Activated T-cell treated with anti-CD3 and anti-CD28 coated beads, Interleukin-2, amount 50 U/mL, for 4 hours (primary cell): ENCODE measurements at regions not wholly inside any gene's neighbourhood (a gene's known extent, or its start where the extent isn't known, plus 50 kb on each side); places are given as distances from the start of the nearest gene placed in this dataset.

Source experiments
- ATAC-seq, 2 donors: fragments of 200-7000 bp; cut with Tn5 transposase; one replicate each; pipeline ENCODE4 v1.10.0; 2021
- DNase-seq: peaks from one replicate; pipeline ENCODE4 v3.0.0-alpha.2; 2020
- H3K27me3 Mint-ChIP-seq: one replicate; pipeline ENCODE4 v1.8.0; 2021; ENCODE audit warnings: low read depth, mixed read lengths
- H3K36me3 Mint-ChIP-seq: one replicate; pipeline ENCODE4 v1.8.0; 2022; ENCODE audit warnings: mixed read lengths; ENCODE audit not compliant: insufficient read depth
- H3K4me1 Mint-ChIP-seq: one replicate; pipeline ENCODE4 v1.8.0; 2021; ENCODE audit warnings: low read depth, mixed read lengths
- H3K4me3 Mint-ChIP-seq: one replicate; pipeline ENCODE4 v1.8.0; 2021; ENCODE audit warnings: mild to moderate bottlenecking, moderate library complexity, mixed read lengths
- H3K9me3 Mint-ChIP-seq: one replicate; pipeline ENCODE4 v1.8.0; 2021; ENCODE audit warnings: mixed read lengths

DNA sequence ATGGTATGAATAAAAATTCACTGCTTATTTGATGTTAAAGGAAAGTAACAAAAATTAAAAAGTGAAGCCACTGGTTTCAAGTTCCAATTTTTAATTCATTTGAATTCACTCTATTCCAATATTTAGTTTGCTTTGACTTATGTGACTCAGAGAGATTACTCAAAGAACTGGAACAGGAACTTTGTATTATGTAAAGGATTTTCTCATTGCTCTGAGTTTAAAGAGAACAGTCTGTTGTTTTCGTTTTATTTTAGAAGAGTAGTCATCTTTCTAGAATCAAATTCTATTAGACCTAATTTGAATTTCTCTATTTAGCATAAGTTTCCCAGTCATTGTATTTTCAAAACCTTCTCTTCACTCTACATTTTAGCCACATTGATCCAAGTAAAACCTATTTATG is 300.1 kb upstream of the SLC8A1 start:
- Mint-ChIP-seq H3K4me1 (no peaks in the 10 kb centered on the region), H3K4me3 (no peak overlapping the region), H3K27me3 (no peaks in the 10 kb centered on the region), H3K36me3 (no peaks in the 10 kb centered on the region), H3K9me3 (peaks cover 4% of the 10 kb centered on the region)
- ATAC-seq = no peak
- DNase-seq = no peak

DNA sequence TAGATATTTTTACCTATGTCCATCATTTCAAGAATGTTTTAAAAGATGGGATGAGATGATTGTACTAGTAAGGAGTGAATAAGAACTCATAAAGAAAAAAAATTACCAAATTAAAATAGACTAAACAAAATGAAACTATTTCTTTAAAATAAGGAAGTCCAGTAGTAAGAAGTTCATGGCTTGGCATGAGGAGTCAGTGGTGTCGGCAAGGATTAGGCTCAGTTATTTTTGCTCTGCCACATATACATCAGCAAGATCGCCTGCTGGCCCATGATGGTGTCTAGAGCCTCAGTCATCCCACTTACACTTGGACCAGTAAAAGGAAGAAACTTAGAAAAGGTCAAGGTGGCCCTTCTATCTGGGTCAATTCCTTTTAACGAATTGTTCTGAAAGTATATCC is 300.9 kb upstream of the SLC8A1 start:
- DNase-seq (no peak), ATAC-seq (no peak)
- Mint-ChIP-seq H3K9me3 (no peaks in the 10 kb centered on the region), H3K4me1 (no peaks in the 10 kb centered on the region), H3K4me3 (no peak overlapping the region), H3K36me3 (no peaks in the 10 kb centered on the region), H3K27me3 (no peaks in the 10 kb centered on the region)

DNA sequence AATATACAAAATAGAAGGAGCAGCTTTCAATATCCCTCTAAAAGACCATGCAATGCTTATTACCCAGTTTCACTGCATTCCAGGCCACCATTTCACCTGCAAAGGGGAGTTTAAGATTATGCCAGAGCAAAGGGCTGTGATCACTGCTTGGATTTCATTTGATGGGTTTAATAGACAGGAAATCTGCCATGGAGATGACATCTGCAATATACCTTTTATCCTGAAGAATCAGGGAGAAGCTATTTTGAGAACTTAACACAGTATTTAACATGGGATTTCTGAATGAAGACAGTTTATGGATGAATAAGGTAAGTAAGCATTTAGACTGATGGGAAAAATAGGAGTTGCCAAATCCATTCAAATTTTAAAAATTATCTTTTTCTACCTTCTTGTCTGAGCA is 303.0 kb upstream of the SLC8A1 start:
- no peaks in the 10 kb centered on the region for H3K27me3 Mint-ChIP-seq
- no peaks in the 10 kb centered on the region for H3K9me3 Mint-ChIP-seq
- no peak for ATAC-seq
- no peak for DNase-seq
- no peak overlapping the region for H3K4me3 Mint-ChIP-seq
- H3K36me3 Mint-ChIP-seq = no peaks in the 10 kb centered on the region
- H3K4me1 Mint-ChIP-seq = no peaks in the 10 kb centered on the region

DNA sequence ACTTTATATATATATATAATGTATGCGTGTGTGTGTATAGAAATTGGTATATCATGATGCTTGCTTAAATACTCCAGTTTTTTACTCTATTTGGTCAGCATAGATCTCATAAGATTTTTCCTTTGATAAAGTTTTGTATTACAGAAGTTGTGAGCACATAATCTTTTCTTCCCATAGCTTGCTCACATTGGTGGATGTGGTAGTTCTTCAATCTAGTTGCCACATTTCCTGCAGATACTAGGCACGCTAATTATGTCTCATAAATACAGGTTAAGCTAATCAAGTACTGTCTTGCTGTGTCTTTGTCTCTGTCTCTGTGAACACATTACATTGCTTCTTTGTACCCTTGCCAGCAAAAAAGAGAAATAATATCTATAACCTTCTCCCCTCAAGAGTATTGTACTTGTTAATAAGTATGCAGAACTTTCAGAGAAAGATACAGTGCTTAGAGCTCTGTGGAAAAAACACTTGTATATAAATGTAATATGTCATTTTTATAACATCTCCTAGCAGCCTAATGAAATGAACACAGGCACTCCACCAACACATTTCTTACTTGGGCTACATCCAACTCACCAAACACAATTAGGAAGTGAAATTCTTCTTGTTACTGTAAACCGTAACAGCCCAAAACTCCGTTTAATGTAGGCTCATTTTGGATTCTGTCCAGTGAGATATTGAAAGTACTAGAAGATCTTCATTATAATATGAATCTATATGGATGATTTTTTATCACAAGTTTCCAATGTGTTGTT is 306.7 kb upstream of the SLC8A1 start:
- DNase-seq (no peak), ATAC-seq (no peak)
- Mint-ChIP-seq H3K27me3 (no peaks in the 10 kb centered on the region), H3K4me3 (no peak overlapping the region), H3K4me1 (no peaks in the 10 kb centered on the region), H3K36me3 (no peaks in the 10 kb centered on the region), H3K9me3 (no peaks in the 10 kb centered on the region)

DNA sequence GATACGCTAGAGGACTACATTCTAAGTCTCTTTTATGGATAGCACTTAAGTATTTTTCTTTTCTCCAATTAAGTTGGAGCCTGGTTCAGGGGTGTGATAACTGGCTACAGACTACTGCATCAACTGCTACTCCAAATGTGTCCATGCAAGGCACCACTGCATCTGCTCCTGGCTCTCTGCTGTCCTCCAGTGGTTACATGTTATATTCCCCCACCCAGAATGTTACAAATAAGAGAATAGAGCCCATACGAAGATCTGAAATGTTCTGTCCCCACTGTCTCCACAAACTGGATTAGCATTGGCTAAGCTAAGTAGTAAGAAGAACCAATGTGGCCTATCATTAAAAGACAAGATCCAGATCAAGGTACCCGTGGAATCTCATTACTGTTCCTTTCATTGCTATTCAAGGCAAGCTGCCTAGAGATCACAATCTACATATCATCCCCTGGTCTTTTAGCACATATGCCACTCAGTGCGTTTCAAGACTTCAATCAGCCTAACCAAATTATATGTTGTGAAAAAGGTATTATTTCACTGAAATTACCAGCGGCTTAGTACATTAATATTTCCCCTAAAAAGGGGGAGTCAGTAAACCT is 308.3 kb upstream of the SLC8A1 start:
- H3K4me3 Mint-ChIP-seq = no peak overlapping the region
- ATAC-seq (no peak), DNase-seq (no peak)

GRCh38 chr2:40773291-40773690 is 321.4 kb upstream of the SLC8A1 start:
- Mint-ChIP-seq H3K4me1 (no peaks in the 10 kb centered on the region), H3K9me3 (no peaks in the 10 kb centered on the region)

More for the DNA sequence above, 308.3 kb upstream of the SLC8A1 start:
- no peaks in the 10 kb centered on the region for H3K4me1 Mint-ChIP-seq
- no peaks in the 10 kb centered on the region for H3K27me3 Mint-ChIP-seq
- H3K9me3 Mint-ChIP-seq = no peaks in the 10 kb centered on the region
- H3K36me3 Mint-ChIP-seq = no peaks in the 10 kb centered on the region

GRCh38 chr2:40783704-40784103 is 331.8 kb upstream of the SLC8A1 start:
- ATAC-seq (no peak), DNase-seq (no peak)
- no peaks in the 10 kb centered on the region for H3K36me3 Mint-ChIP-seq
- H3K4me1 Mint-ChIP-seq = no peaks in the 10 kb centered on the region
- H3K4me3 Mint-ChIP-seq = no peak overlapping the region
- peaks cover 9% of the 10 kb centered on the region for H3K9me3 Mint-ChIP-seq
- no peaks in the 10 kb centered on the region for H3K27me3 Mint-ChIP-seq

More at GRCh38 chr2:40773291-40773690, 321.4 kb upstream of the SLC8A1 start:
- DNase-seq (no peak), ATAC-seq (no peak)
- no peak overlapping the region for H3K4me3 Mint-ChIP-seq
- H3K36me3 Mint-ChIP-seq = no peaks in the 10 kb centered on the region
- H3K27me3 Mint-ChIP-seq = no peaks in the 10 kb centered on the region

- DNase-seq (no peak), ATAC-seq (no peak)
- no peaks in the 10 kb centered on the region for H3K27me3 Mint-ChIP-seq
- no peak overlapping the region for H3K4me3 Mint-ChIP-seq
- H3K36me3 Mint-ChIP-seq = no peaks in the 10 kb centered on the region
- H3K4me1 Mint-ChIP-seq = no peaks in the 10 kb centered on the region
- peaks cover 4% of the 10 kb centered on the region for H3K9me3 Mint-ChIP-seq
Observed at GRCh38 chr2:40786636-40787035, 334.7 kb upstream of the SLC8A1 start.

- ATAC-seq (no peak), DNase-seq (no peak)
- no peaks in the 10 kb centered on the region for H3K4me1 Mint-ChIP-seq
- H3K36me3 Mint-ChIP-seq = no peaks in the 10 kb centered on the region
- no peak overlapping the region for H3K4me3 Mint-ChIP-seq
- H3K9me3 Mint-ChIP-seq = peaks cover 5% of the 10 kb centered on the region
- H3K27me3 Mint-ChIP-seq = no peaks in the 10 kb centered on the region
Observed at GRCh38 chr2:40797120-40797519, 345.2 kb upstream of the SLC8A1 start.

DNA sequence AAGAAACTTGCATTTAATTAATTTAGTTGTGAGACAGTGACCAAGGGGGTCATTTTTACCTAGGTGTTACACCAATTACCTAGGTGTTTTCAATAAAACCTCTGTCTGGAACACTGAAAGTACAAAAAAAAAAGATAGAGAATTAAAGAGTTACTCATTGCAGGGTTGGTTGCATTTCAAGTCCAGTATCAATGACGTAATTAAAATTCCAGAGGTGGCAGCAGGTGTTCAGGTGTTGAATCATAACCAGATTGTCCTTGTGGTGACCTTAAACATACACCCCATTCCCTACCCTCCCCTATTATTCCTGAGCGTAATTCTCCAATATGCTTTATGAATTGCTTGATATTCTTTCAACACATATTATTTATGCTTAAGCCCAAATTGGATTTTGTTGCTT is 352.0 kb upstream of the SLC8A1 start:
- Mint-ChIP-seq H3K4me1 (no peaks in the 10 kb centered on the region), H3K36me3 (no peaks in the 10 kb centered on the region), H3K27me3 (no peaks in the 10 kb centered on the region), H3K4me3 (no peak overlapping the region), H3K9me3 (peaks cover 5% of the 10 kb centered on the region)
- ATAC-seq (no peak), DNase-seq (no peak)

- peaks cover 3% of the 10 kb centered on the region for H3K9me3 Mint-ChIP-seq
- H3K27me3 Mint-ChIP-seq = no peaks in the 10 kb centered on the region
- no peak for ATAC-seq
Observed at GRCh38 chr2:40809156-40809555, 357.3 kb upstream of the SLC8A1 start.

DNA sequence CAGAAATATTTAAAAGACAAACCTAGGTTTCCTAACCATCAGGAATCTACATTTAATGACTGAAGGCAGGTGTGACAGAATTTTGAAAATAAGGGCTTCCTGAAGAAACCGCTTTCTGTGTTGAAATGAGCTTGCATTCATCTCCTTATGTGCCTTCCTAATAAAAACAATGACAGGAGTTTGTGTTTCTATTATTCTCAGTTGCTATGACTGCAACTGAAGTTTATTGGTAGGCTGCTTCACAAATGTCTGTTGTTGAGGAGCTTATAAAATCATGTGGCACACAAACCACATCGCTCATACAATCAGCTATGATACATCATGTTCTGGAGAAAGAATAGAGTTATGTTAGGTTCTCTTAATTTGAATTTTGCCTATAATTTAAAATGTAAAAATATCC is 362.7 kb upstream of the SLC8A1 start:
- H3K4me1 Mint-ChIP-seq = no peaks in the 10 kb centered on the region
- DNase-seq (no peak), ATAC-seq (no peak)
- no peaks in the 10 kb centered on the region for H3K27me3 Mint-ChIP-seq
- no peaks in the 10 kb centered on the region for H3K36me3 Mint-ChIP-seq
- H3K9me3 Mint-ChIP-seq = peaks cover 7% of the 10 kb centered on the region
- no peak overlapping the region for H3K4me3 Mint-ChIP-seq

More at GRCh38 chr2:40809156-40809555, 357.3 kb upstream of the SLC8A1 start:
- H3K4me3 Mint-ChIP-seq = no peak overlapping the region
- no peaks in the 10 kb centered on the region for H3K4me1 Mint-ChIP-seq
- H3K36me3 Mint-ChIP-seq = no peaks in the 10 kb centered on the region
- no peak for DNase-seq

GRCh38 chr2:40820319-40820718 is 368.4 kb upstream of the SLC8A1 start:
- Mint-ChIP-seq H3K4me1 (no peaks in the 10 kb centered on the region), H3K4me3 (no peak overlapping the region), H3K36me3 (no peaks in the 10 kb centered on the region), H3K9me3 (peaks cover 11% of the 10 kb centered on the region), H3K27me3 (no peaks in the 10 kb centered on the region)
- no peak for ATAC-seq
- DNase-seq = no peak

DNA sequence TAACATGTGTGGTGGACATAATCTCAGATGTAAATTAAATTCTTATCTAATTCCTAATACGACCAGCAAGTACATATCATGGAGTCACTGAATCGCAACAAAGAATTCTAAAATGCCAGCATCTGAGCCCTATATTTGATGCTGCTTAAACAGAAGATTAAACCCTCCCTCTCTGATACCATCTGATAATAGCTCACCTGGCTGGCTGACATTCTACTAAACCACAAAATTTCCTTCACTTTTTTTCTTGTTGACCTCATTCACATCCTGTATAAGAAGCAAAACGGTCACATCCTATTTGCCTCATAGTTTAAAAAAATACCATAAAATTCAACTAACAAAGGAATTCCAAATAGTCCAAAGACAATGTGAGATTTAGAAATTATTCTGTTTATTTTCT is 371.6 kb upstream of the SLC8A1 start:
- DNase-seq (no peak), ATAC-seq (no peak)
- Mint-ChIP-seq H3K36me3 (no peaks in the 10 kb centered on the region), H3K27me3 (no peaks in the 10 kb centered on the region), H3K4me1 (no peaks in the 10 kb centered on the region), H3K4me3 (no peak overlapping the region), H3K9me3 (peaks cover 9% of the 10 kb centered on the region)

GRCh38 chr2:40824278-40824677 is 372.4 kb upstream of the SLC8A1 start:
- no peaks in the 10 kb centered on the region for H3K4me1 Mint-ChIP-seq
- ATAC-seq = no peak
- no peaks in the 10 kb centered on the region for H3K36me3 Mint-ChIP-seq
- no peak for DNase-seq
- H3K27me3 Mint-ChIP-seq = no peaks in the 10 kb centered on the region
- H3K4me3 Mint-ChIP-seq = no peak overlapping the region
- peaks cover 9% of the 10 kb centered on the region for H3K9me3 Mint-ChIP-seq
